HUDEP-2 (cell line): ENCODE measurements at regions not wholly inside any gene's neighbourhood (a gene's known extent, or its start where the extent isn't known, plus 50 kb on each side); places are given as distances from the start of the nearest gene placed in this dataset.
"Not testable (repeated sequence)": the region's sequence is repeated elsewhere in the genome, so short reads cannot be mapped to it uniquely, and the experiment has no call there.

Experiments used
- DNase-seq, 76 experiments: peaks; one replicate each; lab custom pipeline; 2025; ENCODE audit not compliant: unreplicated experiment in 76 of 76; lab: John Stamatoyannopoulos, UW

DNA sequence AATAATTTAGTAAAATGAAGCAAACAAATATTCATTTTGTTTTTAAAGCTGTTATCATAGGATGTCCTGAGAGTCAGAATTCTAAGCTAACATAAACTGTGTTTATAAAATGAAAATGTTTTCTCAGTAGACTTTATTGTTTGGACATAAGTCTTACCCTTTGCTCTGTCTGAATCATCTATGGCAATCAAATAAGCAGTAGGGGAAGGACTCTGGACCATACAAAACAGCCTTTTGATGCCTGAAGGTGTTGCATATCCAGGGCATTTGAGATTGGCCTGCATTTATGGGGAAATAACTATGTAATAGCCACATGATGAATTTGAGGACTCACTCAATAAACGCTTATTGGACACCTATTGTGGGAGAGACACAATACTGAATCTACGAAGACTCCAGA is 123.0 kb upstream of the ATP5MC3 start:
- DNase-seq: no peak

- DNase-seq: no peak
These were observed 112.3 kb upstream of the ATP5MC3 start for GRCh38 chr2:175293776-175294175.

- DNase-seq: no peak
These were observed 111.7 kb upstream of the ATP5MC3 start for GRCh38 chr2:175293195-175293594.

DNA sequence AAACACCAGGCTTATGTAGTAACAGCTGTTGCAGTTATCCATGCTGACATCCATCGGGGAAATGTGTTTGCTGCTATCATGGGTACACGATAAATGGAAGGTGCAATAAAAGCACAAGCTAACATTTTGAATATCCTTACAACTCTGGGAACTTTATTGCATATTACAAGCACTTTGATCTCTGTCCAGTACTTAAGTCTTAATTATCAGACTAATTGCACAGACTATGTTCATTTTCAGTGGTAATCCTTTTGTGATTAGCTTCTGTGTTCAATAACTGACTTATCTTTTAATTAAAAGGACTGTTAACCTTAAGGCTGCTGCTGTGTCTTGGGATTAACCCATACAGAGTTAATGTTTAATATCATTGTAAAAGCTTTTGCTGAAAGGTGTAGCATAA is 101.4 kb upstream of the ATP5MC3 start:
- DNase-seq: no peak

- peak in 6 of 76 experiments; percentile 2 to 26 (median 11) for DNase-seq
These were observed 100.8 kb upstream of the ATP5MC3 start for GRCh38 chr2:175282300-175282699.

- DNase-seq: no peak
These were observed 96.3 kb upstream of the ATP5MC3 start for GRCh38 chr2:175277772-175278171.

DNA sequence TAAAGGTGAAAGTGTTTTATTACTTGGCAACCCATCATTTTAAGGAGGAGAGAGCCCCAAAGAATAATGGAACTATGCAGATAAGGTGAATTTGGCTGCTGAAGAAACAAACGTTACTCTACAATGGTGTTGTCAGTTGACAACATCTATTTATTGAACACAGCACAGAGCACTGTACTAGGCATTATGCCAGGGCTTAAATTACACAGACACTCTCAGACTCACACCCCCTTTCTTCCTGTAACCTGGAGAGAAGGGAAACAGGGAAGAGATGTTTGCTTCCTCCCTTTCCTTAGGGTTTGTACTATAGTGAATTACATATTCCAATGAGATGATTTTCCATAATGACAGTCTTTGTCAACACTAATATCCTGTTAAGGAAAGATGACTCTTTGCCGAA is 94.0 kb upstream of the ATP5MC3 start:
- no peak for DNase-seq

GRCh38 chr2:175259164-175259563 is 77.7 kb upstream of the ATP5MC3 start:
- DNase-seq: no peak

DNA sequence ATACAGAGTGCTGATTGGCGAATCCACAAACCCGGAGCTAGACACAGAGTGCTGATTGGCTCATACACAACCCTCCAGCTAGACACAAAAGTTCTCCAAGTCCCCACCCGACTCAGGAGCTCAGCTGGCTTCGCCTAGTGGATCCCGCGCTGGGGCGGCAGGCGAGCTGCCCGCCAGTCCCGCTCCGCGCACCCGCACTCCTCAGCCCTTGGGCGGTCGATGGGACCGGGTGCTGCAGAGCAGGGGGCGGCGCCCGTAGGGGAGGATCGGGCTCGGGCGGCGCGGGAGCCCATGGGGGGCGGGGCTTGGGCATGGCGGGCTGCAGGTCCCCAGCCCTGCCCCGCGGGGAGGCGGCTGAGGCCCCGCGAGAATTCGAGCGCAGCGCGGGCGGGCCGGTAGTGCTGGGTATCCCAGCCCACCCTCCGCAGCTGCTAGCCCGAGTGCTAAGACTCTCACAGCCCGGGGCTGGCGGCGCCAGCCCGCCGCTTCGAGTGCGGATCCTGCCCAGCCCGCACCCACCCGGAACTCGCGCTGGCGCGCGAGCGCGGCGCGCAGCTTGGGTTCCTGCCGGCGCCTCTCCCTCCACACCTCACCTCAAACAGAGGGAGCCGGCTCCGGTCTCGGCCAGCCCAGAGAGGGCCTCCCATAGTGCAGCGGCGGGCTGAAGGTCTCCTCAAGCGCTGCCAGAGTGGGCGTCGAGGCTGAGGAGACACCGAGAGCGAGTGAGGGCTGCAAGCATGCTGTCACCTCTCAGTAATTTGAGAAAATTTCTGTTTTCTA is 75.5 kb upstream of the ATP5MC3 start:
- no peak for DNase-seq

- DNase-seq: not testable (repeated sequence)
These were observed 74.9 kb upstream of the ATP5MC3 start for GRCh38 chr2:175256391-175256790.

DNA sequence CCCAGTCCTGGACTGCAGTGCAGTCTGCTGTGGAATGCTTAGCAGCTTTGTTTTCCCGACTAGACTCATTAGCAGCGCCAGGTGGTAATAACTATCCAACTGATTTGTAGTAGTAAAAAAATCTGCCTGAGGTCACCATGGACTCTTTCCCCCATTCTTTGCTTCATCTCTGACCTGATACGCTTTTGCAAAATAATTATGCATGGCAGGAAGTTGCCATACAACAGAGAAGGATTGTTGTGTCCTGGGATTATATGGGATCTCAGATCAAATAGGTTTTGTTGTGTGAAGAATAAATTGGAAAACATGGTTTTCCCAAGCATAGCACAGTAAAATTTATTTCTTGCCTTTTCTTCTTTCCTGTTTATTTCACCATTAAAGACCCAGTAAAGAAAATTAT is 72.4 kb upstream of the ATP5MC3 start:
- no peak for DNase-seq

DNA sequence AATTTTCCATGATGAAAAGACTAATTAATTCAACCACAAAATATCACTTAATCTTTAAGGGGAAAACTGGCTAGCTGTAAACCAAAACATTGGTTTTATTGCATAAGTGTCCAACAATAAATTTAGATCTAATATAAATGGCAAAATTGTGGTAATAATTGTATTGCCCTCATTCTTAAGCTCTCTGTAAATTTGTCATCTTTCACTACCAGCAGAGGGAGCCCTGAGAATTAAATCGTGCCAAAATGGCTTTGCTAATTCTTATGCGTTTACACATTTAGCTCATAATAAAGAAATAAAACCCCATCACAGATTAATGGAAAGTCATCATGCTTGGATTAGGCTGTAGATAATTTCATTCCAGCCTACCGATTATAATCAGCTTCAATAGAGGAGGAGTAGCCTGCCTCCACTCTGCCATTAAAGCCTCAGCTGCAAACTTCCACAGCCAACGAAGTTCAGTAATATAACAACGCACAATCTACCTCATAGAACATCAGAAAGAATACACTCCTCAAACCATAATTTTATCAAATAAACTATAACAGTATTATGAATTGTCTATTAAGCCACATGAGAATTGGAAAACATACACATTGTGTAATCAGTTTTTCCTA is 70.0 kb upstream of the ATP5MC3 start:
- peak in 8 of 76 experiments; percentile 6 to 24 (median 19) for DNase-seq

DNA sequence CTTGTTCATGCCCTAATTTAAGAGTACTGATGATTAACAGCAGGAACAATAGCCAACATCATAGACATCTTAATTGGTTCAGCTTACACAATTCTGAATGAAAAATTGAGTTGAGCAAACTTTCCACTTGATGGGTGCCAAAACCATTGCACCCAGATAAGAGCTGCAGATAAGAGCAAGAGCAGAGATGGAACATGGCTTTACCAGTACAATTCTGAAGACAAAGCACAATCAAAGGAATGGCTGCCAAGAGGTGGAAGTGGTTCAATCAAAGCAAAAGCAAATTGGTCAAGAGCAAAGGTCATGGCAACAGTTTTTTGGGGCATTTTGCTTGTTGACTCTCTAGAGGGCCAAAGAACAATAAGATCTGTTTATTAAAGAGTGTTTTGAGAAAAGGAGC is 65.6 kb upstream of the ATP5MC3 start:
- no peak for DNase-seq

DNA sequence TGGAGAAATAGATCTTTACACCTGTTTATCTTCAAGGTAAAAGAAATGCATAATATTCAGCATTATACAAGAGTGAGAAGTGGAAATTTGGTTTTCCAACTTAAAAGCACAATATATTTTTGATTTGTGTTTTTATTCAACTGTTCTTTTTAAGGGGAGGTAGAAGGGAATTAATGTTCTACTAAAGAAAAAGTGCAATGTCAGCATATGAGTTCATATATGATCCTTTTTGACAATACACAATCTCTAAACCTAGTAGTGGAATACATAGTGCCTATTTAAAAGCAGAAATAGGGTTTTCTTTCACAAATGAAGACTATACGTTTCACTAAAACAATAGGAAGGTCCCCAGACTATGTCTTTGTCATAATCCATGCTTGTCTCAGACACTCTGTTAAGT is 63.2 kb upstream of the ATP5MC3 start:
- peak in 1 of 76 experiments; percentile 1 for DNase-seq

- no peak for DNase-seq
These were observed 60.2 kb upstream of the ATP5MC3 start for GRCh38 chr2:175241691-175242090.

- not testable (repeated sequence) for DNase-seq
These were observed 58.5 kb upstream of the ATP5MC3 start for GRCh38 chr2:175240033-175240432.

- no peak for DNase-seq
These were observed 55.4 kb upstream of the ATP5MC3 start for GRCh38 chr2:175236930-175237329.

GRCh38 chr2:175234650-175235049 is 53.1 kb upstream of the ATP5MC3 start:
- DNase-seq: no peak

- no peak for DNase-seq
These were observed 52.6 kb upstream of the ATP5MC3 start for GRCh38 chr2:175234153-175234552.

DNA sequence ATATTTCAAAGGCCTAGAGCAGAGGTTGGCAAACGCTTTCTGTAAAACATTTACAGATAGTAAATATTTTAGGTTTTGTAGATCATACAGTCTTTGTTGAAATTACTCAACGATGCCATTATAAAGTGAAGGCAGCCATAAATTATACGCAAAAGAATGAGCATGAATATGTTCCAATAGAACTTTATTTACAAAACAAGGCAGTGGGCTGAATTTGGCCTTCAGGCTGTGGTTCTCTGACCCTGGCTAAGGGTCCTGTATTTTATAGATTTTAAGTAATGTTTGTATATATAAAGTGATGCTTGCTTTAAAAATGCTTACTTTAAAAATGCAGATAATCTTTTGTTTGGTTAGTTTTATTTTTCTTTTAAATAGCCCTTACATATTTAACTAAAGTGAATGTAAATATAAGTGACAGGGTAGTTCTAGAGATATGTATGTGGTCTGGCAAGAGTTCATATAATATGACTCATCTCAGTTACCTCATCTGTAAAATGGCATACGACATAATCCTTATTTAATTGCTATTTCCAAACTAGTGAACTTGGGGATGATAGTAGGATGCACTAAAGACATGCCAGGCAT is 51.7 kb upstream of the ATP5MC3 start:
- peak in 4 of 76 experiments; percentile 3 to 41 (median 9) for DNase-seq
